WTC11 (cell line): ENCODE measurements at regions not wholly inside any gene's neighbourhood (a gene's known extent, or its start where the extent isn't known, plus 50 kb on each side); places are given as distances from the start of the nearest gene placed in this dataset.

ENCODE experiments used
- ATAC-seq: fragments of 200-7000 bp; cut with Tn5 transposase; 2 replicates; pipeline ENCODE4 v1.10.0; 2021; ENCODE audit warnings: mild to moderate bottlenecking, moderate library complexity
- CTCF ChIA-PET: fragments of 300-600 bp; sonication (Branson Sonifier 250); formaldehyde crosslinking; loops from one replicate; lab custom pipeline; 2021; ENCODE audit warnings: antibody characterized with exemption; lab: Charles Lee
- POLR2A ChIA-PET: fragments of 350-600 bp; sonication (Branson Sonifier 250); formaldehyde crosslinking; loops from one replicate; lab custom pipeline; 2021; ENCODE audit warnings: antibody characterized with exemption; lab: Charles Lee
- DNase-seq: peaks from one replicate; pipeline ENCODE4 v3.0.0; 2021; ENCODE audit warnings: low spot score
- H3K27ac Mint-ChIP-seq: 2 replicates; pipeline ENCODE4 v1.8.0; 2021; ENCODE audit warnings: mixed read lengths
- H3K27me3 Mint-ChIP-seq: 2 replicates; pipeline ENCODE4 v1.8.0; 2021; ENCODE audit warnings: low read depth, mild to moderate bottlenecking, moderate library complexity, mixed read lengths
- H3K36me3 Mint-ChIP-seq: 2 replicates; pipeline ENCODE4 v1.8.0; 2021; ENCODE audit warnings: mixed read lengths
- H3K4me1 Mint-ChIP-seq: 2 replicates; pipeline ENCODE4 v1.8.0; 2022; ENCODE audit warnings: mixed read lengths
- H3K4me3 Mint-ChIP-seq: 2 replicates; pipeline ENCODE4 v1.8.0; 2021; ENCODE audit warnings: mild to moderate bottlenecking, moderate library complexity, mixed read lengths
- H3K9me3 Mint-ChIP-seq: 2 replicates; pipeline ENCODE4 v1.8.0; 2021; ENCODE audit warnings: mixed read lengths
- ARID4B ChIP-seq: sonication (generic); formaldehyde crosslinking; IDR thresholded peaks from 2 replicates; pipeline ENCODE4 v1.8.0; 2023; ENCODE audit warnings: missing genetic modification reagents, mild to moderate bottlenecking, borderline replicate concordance
- ATF6 ChIP-seq: sonication (generic); formaldehyde crosslinking; IDR thresholded peaks from 2 replicates; pipeline ENCODE4 v1.8.1; 2023; ENCODE audit warnings: mild to moderate bottlenecking, missing genetic modification reagents
- CDX4 ChIP-seq: fragments of 250-450 bp; sonication (Bioruptor Pico); IDR thresholded peaks from 2 replicates; pipeline ENCODE4 v1.9.0; 2021; ENCODE audit warnings: moderate library complexity, mild to moderate bottlenecking, inconsistent platforms, borderline replicate concordance
- CTCF ChIP-seq: fragments of 200-600 bp; IDR thresholded peaks from 2 replicates; pipeline ENCODE4 v1.8.0; 2022; ENCODE audit warnings: antibody characterized with exemption
- E2F1 ChIP-seq: sonication (generic); formaldehyde crosslinking; IDR thresholded peaks from 2 replicates; pipeline ENCODE4 v1.8.0; 2022; ENCODE audit warnings: mild to moderate bottlenecking, missing genetic modification reagents
- ETV6 ChIP-seq: sonication (generic); formaldehyde crosslinking; IDR thresholded peaks from 2 replicates; pipeline ENCODE4 v1.8.1; 2022; ENCODE audit warnings: mild to moderate bottlenecking, missing genetic modification reagents
- FOXJ3 ChIP-seq: sonication (generic); formaldehyde crosslinking; IDR thresholded peaks from 2 replicates; pipeline ENCODE4 v1.9.0; 2021; ENCODE audit warnings: missing genetic modification reagents, mild to moderate bottlenecking, borderline replicate concordance
- GRHL2 ChIP-seq: fragments of 250-450 bp; sonication (Bioruptor Pico); IDR thresholded peaks from 2 replicates; pipeline ENCODE4 v1.8.0; 2022; ENCODE audit warnings: mild to moderate bottlenecking, moderate library complexity; ENCODE audit not compliant: insufficient replicate concordance, severe bottlenecking
- HMGA2 ChIP-seq: fragments of 250-450 bp; sonication (Bioruptor Pico); IDR thresholded peaks from 2 replicates; pipeline ENCODE4 v1.4.0; 2021; ENCODE audit warnings: mild to moderate bottlenecking, moderate library complexity
- NFATC4 ChIP-seq: fragments of 250-450 bp; sonication (Bioruptor Pico); IDR thresholded peaks from 2 replicates; pipeline ENCODE4 v1.9.0; 2021; ENCODE audit warnings: mild to moderate bottlenecking
- NR2C2 ChIP-seq: sonication (generic); formaldehyde crosslinking; IDR thresholded peaks from 2 replicates; pipeline ENCODE4 v1.8.0; 2022; ENCODE audit warnings: mild to moderate bottlenecking, missing genetic modification reagents
- SOX15 ChIP-seq: fragments of 250-450 bp; sonication (Bioruptor Pico); IDR thresholded peaks from 2 replicates; pipeline ENCODE4 v1.9.0; 2021; ENCODE audit warnings: mild to moderate bottlenecking
- STAT6 ChIP-seq: sonication (generic); formaldehyde crosslinking; conservative IDR thresholded peaks from 2 replicates; pipeline ENCODE4 v1.8.1; 2023; ENCODE audit warnings: mild to moderate bottlenecking, low read depth, missing genetic modification reagents, moderate library complexity
- TP53 ChIP-seq: sonication (generic); formaldehyde crosslinking; IDR thresholded peaks from 2 replicates; pipeline ENCODE4 v1.8.1; 2023; ENCODE audit warnings: mild to moderate bottlenecking, missing genetic modification reagents
- ZMAT4 ChIP-seq: fragments of 250-450 bp; sonication (Bioruptor Pico); IDR thresholded peaks from 2 replicates; pipeline ENCODE4 v1.9.0; 2021; ENCODE audit warnings: mild to moderate bottlenecking
- ZNF121 ChIP-seq: sonication (generic); formaldehyde crosslinking; IDR thresholded peaks from 2 replicates; pipeline ENCODE4 v1.8.0; 2023; ENCODE audit warnings: missing genetic modification reagents
- ZNF219 ChIP-seq: sonication (generic); formaldehyde crosslinking; IDR thresholded peaks from 2 replicates; pipeline ENCODE4 v1.8.0; 2023; ENCODE audit warnings: missing genetic modification reagents, mild to moderate bottlenecking, borderline replicate concordance
- ZNF317 ChIP-seq: sonication (generic); formaldehyde crosslinking; IDR thresholded peaks from 2 replicates; pipeline ENCODE4 v1.8.1; 2023; ENCODE audit warnings: low read depth, mild to moderate bottlenecking, moderate library complexity, missing genetic modification reagents, borderline replicate concordance
- ZNF512 ChIP-seq: sonication (generic); formaldehyde crosslinking; IDR thresholded peaks from 2 replicates; pipeline ENCODE4 v1.8.1; 2022; ENCODE audit warnings: missing genetic modification reagents, borderline replicate concordance

- peak overlapping the region; percentile 95 for H3K27ac Mint-ChIP-seq
- peaks cover 19% of the 10 kb centered on the region for H3K4me1 Mint-ChIP-seq
- ATAC-seq: no peak
- no peak overlapping the region for H3K4me3 Mint-ChIP-seq
- no peaks in the 10 kb centered on the region for H3K27me3 Mint-ChIP-seq
- CTCF ChIA-PET: interaction anchor here (0.6 to 2.0 kb wide), 20 partner anchors 10 to 1053 kb away, joined by 3 to 11 read pairs (median 3); no protein-coding TSS in a partner anchor
- no peak for TF ChIP-seq STAT6 (CRISPR knock-in tag)
- TF ChIP-seq ETV6 (CRISPR knock-in tag): no peak
- no peak for TF ChIP-seq NR2C2 (CRISPR knock-in tag)
- no peak for TF ChIP-seq TP53 (CRISPR knock-in tag)
- no peak for TF ChIP-seq ZNF317 (CRISPR knock-in tag)
- TF ChIP-seq CTCF: no peak
- no peak for TF ChIP-seq E2F1 (CRISPR knock-in tag)
- no peak for TF ChIP-seq ZNF512
- no peak for TF ChIP-seq CDX4 (CRISPR knock-in tag)
- DNase-seq: no peak
- H3K36me3 Mint-ChIP-seq: 0 out of 2 replicates have a peak, but pooled peaks cover 3% of the 10 kb centered on the region
- POLR2A ChIA-PET: interaction anchor here (1.0 kb wide), 1 partner anchor 49 kb away, joined by 6 read pairs; no protein-coding TSS in a partner anchor
- peaks cover 9% of the 10 kb centered on the region; the same call in 1 of the 2 replicates for H3K9me3 Mint-ChIP-seq
Measured at GRCh38 chrX:46375831-46376230, 169.4 kb downstream of the ZNF674 start.

- Mint-ChIP-seq H3K36me3 (0 out of 2 replicates have a peak, but pooled peaks cover 3% of the 10 kb centered on the region), H3K27me3 (no peaks in the 10 kb centered on the region), H3K27ac (no peak overlapping the region), H3K9me3 (peaks cover 8% of the 10 kb centered on the region; the same call in 1 of the 2 replicates), H3K4me3 (no peak overlapping the region), H3K4me1 (peaks cover 19% of the 10 kb centered on the region)
- CTCF ChIA-PET: interaction anchor here (1.2 kb wide), 1 partner anchor 8 kb away, joined by 3 read pairs; no protein-coding TSS in a partner anchor
- ATAC-seq (no peak), DNase-seq (no peak)
- POLR2A ChIA-PET: no interaction called here
- TF ChIP-seq SOX15 (CRISPR knock-in tag): no peak
- TF ChIP-seq ZNF219 (CRISPR knock-in tag): no peak
- no peak for TF ChIP-seq HMGA2 (CRISPR knock-in tag)
- no peak for TF ChIP-seq NFATC4
- TF ChIP-seq ZNF121 (CRISPR knock-in tag): no peak
- TF ChIP-seq ARID4B (CRISPR knock-in tag): no peak
- no peak for TF ChIP-seq ZMAT4 (CRISPR knock-in tag)
- no peak for TF ChIP-seq GRHL2 (CRISPR knock-in tag)
- no peak for TF ChIP-seq FOXJ3 (CRISPR knock-in tag)
- no peak for TF ChIP-seq ATF6
Measured at GRCh38 chrX:46374371-46374770, 170.8 kb downstream of the ZNF674 start.
